ENCODE measurements at regions not wholly inside any gene's neighbourhood (a gene's known extent, or its start where the extent isn't known, plus 50 kb on each side); places are given as distances from the start of the nearest gene placed in this dataset.

- no peak overlapping the region for H3K9ac ChIP-seq (replicated peaks in 1 of 4; ENCODE audit: extremely low read depth in 1 of 4, low read depth in 3 of 4, low read length in 3 of 4)
- H2AK5ac ChIP-seq (ENCODE audit: low read depth, low read length) = no peak overlapping the region
- no peak overlapping the region for H2BK120ac ChIP-seq (replicated peaks; ENCODE audit: low read depth, low read length)
- no peak overlapping the region for H3K4ac ChIP-seq (replicated peaks; ENCODE audit: insufficient read length, low read depth, low read length)
- CTCF ChIA-PET (ENCODE audit: partially characterized antibody) = interaction anchor here (0.5 to 1.4 kb wide), 9 partner anchors 9 to 749 kb away, joined by 3 to 4 read pairs (median 3); no protein-coding TSS in a partner anchor
- FAIRE-seq (no peak), DNase-seq (ENCODE audit: low read depth in 1 of 2, low spot score in 2 of 2) (no peak)
- POLR2A ChIA-PET (ENCODE audit: partially characterized antibody) = no interaction called here
- H2BK5ac ChIP-seq (ENCODE audit: low read depth, low read length) = no peak overlapping the region
- H3K18ac ChIP-seq (ENCODE audit: extremely low read depth, low read length) = no peak overlapping the region
- 72% methylated on average over 13 of the region's 13 CpGs; no CpG with 5 or more reads in 1 of the 2 experiments for WGBS, 2 experiments (ENCODE audit: extremely low coverage in 1 of 2, insufficient coverage in 1 of 2, insufficient read length in 1 of 2, insufficient replicate concordance in 2 of 2, low coverage in 1 of 2, low lambda C conversion rate in 2 of 2, missing lambda C conversion rate in 1 of 2)
- H3K23me2 ChIP-seq (ENCODE audit: low read depth, low read length) = no peaks in the 10 kb centered on the region
- H3K79me2 ChIP-seq (ENCODE audit: control insufficient read depth in 1 of 2, insufficient read depth in 2 of 2, low read length in 2 of 2) = no peaks in the 10 kb centered on the region
- no peak overlapping the region for H3K56ac ChIP-seq (replicated peaks; ENCODE audit: insufficient read length, low read depth, low read length)
- H3K27me3 ChIP-seq (replicated peaks in 1 of 4; ENCODE audit: control insufficient read depth in 3 of 4, extremely low read depth in 1 of 4, insufficient read depth in 3 of 4, low read length in 3 of 4) = no peaks in the 10 kb centered on the region
- no peak overlapping the region for H4K5ac ChIP-seq (ENCODE audit: insufficient read length, low read depth, low read length)
- no peak overlapping the region for H2AFZ ChIP-seq (ENCODE audit: low read length)
- H3K23ac ChIP-seq (ENCODE audit: insufficient read length) = no peak overlapping the region
- H4K91ac ChIP-seq (replicated peaks; ENCODE audit: insufficient read length, low read length) = no peak overlapping the region
- no peaks in the 10 kb centered on the region for H3K79me1 ChIP-seq (ENCODE audit: low read depth, low read length)
- H3K14ac ChIP-seq (ENCODE audit: insufficient read length) = no peak overlapping the region
- H3K9me3 ChIP-seq (ENCODE audit: insufficient read depth in 2 of 2, low read depth in 1 of 2, low read length in 1 of 2) = no peaks in the 10 kb centered on the region
- no peak overlapping the region for H2BK20ac ChIP-seq (ENCODE audit: low read length)
- no peaks in the 10 kb centered on the region for H4K20me1 ChIP-seq (replicated peaks in 1 of 2; ENCODE audit: control insufficient read depth in 1 of 2, insufficient read depth in 2 of 2, low read length in 2 of 2)
- H3K4me1 ChIP-seq (replicated peaks in 1 of 4; ENCODE audit: control insufficient read depth in 3 of 4, insufficient read depth in 4 of 4, low read length in 3 of 4) = peaks cover 0 to 3% (median 1%) of the 10 kb centered on the region in 4 experiments; a peak in 2 of 7 replicates
- no peak overlapping the region for H2BK12ac ChIP-seq (ENCODE audit: low read depth, low read length)
- no peak overlapping the region for H3K4me2 ChIP-seq (ENCODE audit: insufficient read depth in 1 of 2, low read depth in 2 of 2, low read length in 2 of 2)
- H2BK15ac ChIP-seq (ENCODE audit: low read length) = no peak overlapping the region
- TF ChIP-seq TBP (IDR thresholded peaks at IDR 0.05; ENCODE audit: low read depth, low read length) (peak; percentile 95), RAD21 (IDR thresholded peaks at IDR 0.05 in 1 of 2, conservative IDR thresholded peaks at IDR 0.05 in 1 of 2; ENCODE audit: low read depth in 2 of 2, low read length in 2 of 2) (peak; percentile 43), CBX5 (IDR thresholded peaks at IDR 0.05; ENCODE audit: low read depth, low read length) (no peak)
- no peak overlapping the region for H4K8ac ChIP-seq (ENCODE audit: extremely low read depth, insufficient read depth, low read length)
- no peaks in the 10 kb centered on the region for H3K36me3 ChIP-seq (ENCODE audit: control insufficient read depth in 2 of 4, insufficient read depth in 4 of 4, low read length in 3 of 4)
- no peak overlapping the region for H3K4me3 ChIP-seq (ENCODE audit: extremely low read depth in 1 of 4, insufficient read depth in 2 of 4, low read depth in 3 of 4, low read length in 4 of 4)
- H3K27ac ChIP-seq (ENCODE audit: low read depth, low read length) = no peak overlapping the region
These were observed 119.6 kb upstream of the NFIB start for GRCh38 chr9:14433351-14434157.
